SK-N-SH treated with all-trans-retinoic acid at 6 μM for 48 hours (cell line): ENCODE measurements at regions not wholly inside any gene's neighbourhood (a gene's known extent, or its start where the extent isn't known, plus 50 kb on each side); places are given as distances from the start of the nearest gene placed in this dataset.

Experiments
- CSDC2 ChIP-seq: fragments of 250-450 bp; sonication (Bioruptor Pico); IDR thresholded peaks from 2 replicates; pipeline ENCODE4 v1.5.0; 2020; ENCODE audit warnings: mild to moderate bottlenecking, moderate library complexity
- PATZ1 ChIP-seq: fragments of 250-450 bp; sonication (Bioruptor Pico); IDR thresholded peaks from 2 replicates; pipeline ENCODE4 v1.8.0; 2020; ENCODE audit warnings: mild to moderate bottlenecking, moderate library complexity, borderline replicate concordance
- POU6F1 ChIP-seq: fragments of 250-450 bp; sonication (Bioruptor Pico); IDR thresholded peaks from 2 replicates; pipeline ENCODE4 v1.8.0; 2021; ENCODE audit warnings: low read depth, mild to moderate bottlenecking, moderate library complexity, borderline replicate concordance
- RARB ChIP-seq: fragments of 250-450 bp; sonication (Bioruptor Pico); IDR thresholded peaks from 2 replicates; pipeline ENCODE4 v1.8.0; 2021; ENCODE audit warnings: mild to moderate bottlenecking, moderate library complexity
- ZC3H10 ChIP-seq: fragments of 250-450 bp; sonication (Bioruptor Pico); IDR thresholded peaks from 2 replicates; pipeline ENCODE4 v1.5.1; 2021; ENCODE audit warnings: mild to moderate bottlenecking, moderate library complexity
- ZFP30 ChIP-seq: fragments of 450-650 bp; formaldehyde crosslinking; IDR thresholded peaks from 2 replicates; pipeline ENCODE4 v1.5.0; 2022; ENCODE audit warnings: mild to moderate bottlenecking, moderate library complexity
- ZNF565 ChIP-seq: fragments of 450-650 bp; formaldehyde crosslinking; conservative IDR thresholded peaks from 2 replicates; pipeline ENCODE4 v1.5.0; 2020; ENCODE audit warnings: low read depth, mild to moderate bottlenecking, moderate library complexity
- ZNF8 ChIP-seq: fragments of 450-650 bp; formaldehyde crosslinking; IDR thresholded peaks from 2 replicates; pipeline ENCODE4 v1.5.0; 2020; ENCODE audit warnings: mild to moderate bottlenecking, moderate library complexity

- TF ChIP-seq PATZ1 (CRISPR knock-in tag) (no peak), ZNF565 (CRISPR knock-in tag) (no peak), POU6F1 (CRISPR knock-in tag) (no peak), RARB (no peak), CSDC2 (CRISPR knock-in tag) (no peak), ZFP30 (CRISPR knock-in tag) (no peak), ZC3H10 (no peak), ZNF8 (CRISPR knock-in tag) (no peak)
Measured at GRCh38 chr9:1157836-1158235, 107.7 kb downstream of the DMRT2 start.
